HEK293 (cell line): ENCODE measurements at regions not wholly inside any gene's neighbourhood (a gene's known extent, or its start where the extent isn't known, plus 50 kb on each side); places are given as distances from the start of the nearest gene placed in this dataset.

ENCODE experiments used
- CTCF ChIA-PET: fragments of 350-600 bp; formaldehyde crosslinking; extraction: SDS; loops from one replicate; lab custom pipeline; 2021; ENCODE audit warnings: antibody characterized with exemption; lab: Yijun Ruan, JAX
- POLR2A ChIA-PET: fragments of 300-600 bp; formaldehyde crosslinking; extraction: SDS; loops from one replicate; lab custom pipeline; 2020; ENCODE audit warnings: antibody characterized with exemption, inconsistent platforms; lab: Yijun Ruan, JAX
- H3K27ac ChIP-seq: fragments of 200-500 bp; sonication (Bioruptor generic); 2 replicates; pipeline ENCODE4 v1.5.1; 2014; ENCODE audit warnings: low read depth, low read length, control low read depth, inconsistent platforms; ENCODE audit errors: extremely low read depth
- H3K36me3 ChIP-seq, 2 experiments: fragments of 200-500 bp in 1 of 2; sonication (Bioruptor generic) in 1 of 2; 1 replicate in 1 of 2; 2 replicates in 1 of 2; pipeline ENCODE4 v1.5.1; 2014 to 2017; ENCODE audit warnings: inconsistent platforms in 2 of 2, low read length in 2 of 2; ENCODE audit not compliant: control insufficient read depth in 2 of 2, insufficient read depth in 1 of 2
- H3K4me1 ChIP-seq: fragments of 200-500 bp; sonication (Bioruptor generic); 2 replicates; pipeline ENCODE4 v1.5.1; 2014; ENCODE audit warnings: mild to moderate bottlenecking, low read length, inconsistent platforms; ENCODE audit not compliant: control insufficient read depth, insufficient read depth
- H3K4me3 ChIP-seq: 2 replicates; pipeline ENCODE4 v1.5.1; 2011; ENCODE audit warnings: low read depth, mild to moderate bottlenecking, control low read depth, low read length, moderate library complexity
- H3K9me3 ChIP-seq: fragments of 200-500 bp; sonication (Bioruptor generic); 2 replicates; pipeline ENCODE4 v1.5.1; 2014; ENCODE audit warnings: low read depth, low read length, inconsistent platforms; ENCODE audit not compliant: control insufficient read depth, insufficient read depth
- GLIS2 ChIP-seq: fragments of 450-650 bp; formaldehyde crosslinking; IDR thresholded peaks from 2 replicates; pipeline ENCODE4 v1.5.1; 2016; ENCODE audit warnings: missing biosample characterization, missing genetic modification characterization
- KLF1 ChIP-seq: fragments of 450-650 bp; formaldehyde crosslinking; IDR thresholded peaks from 2 replicates; pipeline ENCODE4 v1.5.1; 2016; ENCODE audit warnings: missing biosample characterization, missing genetic modification characterization
- SCRT2 ChIP-seq: fragments of 450-650 bp; formaldehyde crosslinking; IDR thresholded peaks from 2 replicates; pipeline ENCODE4 v1.5.1; 2016; ENCODE audit warnings: missing biosample characterization, missing genetic modification characterization
- YY1 ChIP-seq: fragments of 450-650 bp; formaldehyde crosslinking; IDR thresholded peaks from 2 replicates; pipeline ENCODE4 v1.5.1; 2018; ENCODE audit warnings: missing biosample characterization, missing genetic modification characterization
- ZBTB7A ChIP-seq: fragments of 450-650 bp; formaldehyde crosslinking; IDR thresholded peaks from 2 replicates; pipeline ENCODE4 v1.5.1; 2016; ENCODE audit warnings: low read depth, missing biosample characterization, missing genetic modification characterization
- ZFHX2 ChIP-seq: fragments of 450-650 bp; formaldehyde crosslinking; conservative IDR thresholded peaks from 2 replicates; pipeline ENCODE4 v1.5.1; 2016; ENCODE audit warnings: missing biosample characterization, missing genetic modification characterization
- ZFP3 ChIP-seq: fragments of 450-650 bp; formaldehyde crosslinking; IDR thresholded peaks from 2 replicates; pipeline ENCODE4 v1.5.1; 2016; ENCODE audit warnings: low read depth, missing biosample characterization, missing genetic modification characterization
- ZFP69B ChIP-seq: fragments of 450-650 bp; formaldehyde crosslinking; IDR thresholded peaks from 2 replicates; pipeline ENCODE4 v1.5.1; 2016; ENCODE audit warnings: missing biosample characterization, missing genetic modification characterization
- ZIC2 ChIP-seq: fragments of 450-650 bp; formaldehyde crosslinking; IDR thresholded peaks from 2 replicates; pipeline ENCODE4 v1.5.1; 2016; ENCODE audit warnings: missing biosample characterization, missing genetic modification characterization
- ZNF175 ChIP-seq: fragments of 450-650 bp; formaldehyde crosslinking; IDR thresholded peaks from 2 replicates; pipeline ENCODE4 v1.5.1; 2016; ENCODE audit warnings: missing biosample characterization, missing genetic modification characterization
- ZNF341 ChIP-seq: fragments of 450-650 bp; formaldehyde crosslinking; IDR thresholded peaks from 2 replicates; pipeline ENCODE4; 2016; ENCODE audit warnings: low read depth, missing biosample characterization, missing genetic modification characterization
- ZNF501 ChIP-seq: fragments of 450-650 bp; formaldehyde crosslinking; IDR thresholded peaks from 2 replicates; pipeline ENCODE4 v1.5.1; 2016; ENCODE audit warnings: missing biosample characterization, missing genetic modification characterization
- ZNF558 ChIP-seq: fragments of 450-650 bp; formaldehyde crosslinking; IDR thresholded peaks from 2 replicates; pipeline ENCODE4 v1.5.1; 2016; ENCODE audit warnings: missing biosample characterization, missing genetic modification characterization
- ZNF560 ChIP-seq: fragments of 450-650 bp; formaldehyde crosslinking; IDR thresholded peaks from 2 replicates; pipeline ENCODE4 v1.5.1; 2017; ENCODE audit warnings: missing biosample characterization, missing genetic modification characterization, borderline replicate concordance
- ZNF658 ChIP-seq: fragments of 450-650 bp; formaldehyde crosslinking; IDR thresholded peaks from 2 replicates; pipeline ENCODE4; 2016; ENCODE audit warnings: missing biosample characterization, missing genetic modification characterization
- TF ChIP-seq, protein P1 (sequence below): fragments of 450-650 bp; formaldehyde crosslinking; IDR thresholded peaks from 2 replicates; pipeline ENCODE4 v1.5.1; 2016; ENCODE audit warnings: missing biosample characterization, missing genetic modification characterization, low read depth
- TF ChIP-seq, protein P2 (sequence below): fragments of 450-650 bp; formaldehyde crosslinking; IDR thresholded peaks from 2 replicates; pipeline ENCODE4 v1.5.1; 2016; ENCODE audit warnings: missing biosample characterization, missing genetic modification characterization
- TF ChIP-seq, protein P3 (sequence below): fragments of 450-650 bp; formaldehyde crosslinking; optimal IDR thresholded peaks from 2 replicates; pipeline ENCODE3; 2016; ENCODE audit warnings: missing biosample characterization, mild to moderate bottlenecking, missing genetic modification characterization
- TF ChIP-seq, protein P4 (sequence below): fragments of 450-650 bp; formaldehyde crosslinking; IDR thresholded peaks from 2 replicates; pipeline ENCODE4 v1.5.1; 2016; ENCODE audit warnings: missing biosample characterization, missing genetic modification characterization
- TF ChIP-seq, protein P5 (sequence below): fragments of 450-650 bp; formaldehyde crosslinking; IDR thresholded peaks from 2 replicates; pipeline ENCODE4 v1.5.1; 2016; ENCODE audit warnings: missing biosample characterization, missing genetic modification characterization
- TF ChIP-seq, protein P6 (sequence below): IDR thresholded peaks from 2 replicates; pipeline ENCODE4 v1.6.1; 2011; ENCODE audit warnings: mild to moderate bottlenecking, low read depth, low read length, borderline replicate concordance

DNA sequence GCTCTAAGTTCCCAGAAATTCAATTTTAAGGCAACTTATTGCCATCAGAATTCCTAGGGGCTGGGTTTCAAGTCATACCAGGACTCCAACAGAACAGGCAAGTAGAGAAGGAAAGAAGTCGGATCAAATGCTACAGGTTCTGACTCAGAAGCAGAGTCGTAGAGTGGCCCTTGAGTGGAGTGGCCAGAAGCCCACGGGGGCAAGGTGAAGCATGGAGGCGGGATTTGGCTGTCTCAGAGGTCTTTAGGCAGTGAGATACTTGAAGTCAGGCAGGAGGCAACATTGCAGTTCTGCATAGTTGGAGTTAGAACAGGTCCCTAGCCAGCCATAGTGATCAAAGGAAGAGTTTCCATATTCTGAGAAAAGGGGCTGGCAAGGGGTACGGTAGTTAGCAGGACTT lies 111.6 kb downstream of the NHLRC3 start:
- POLR2A ChIA-PET = no interaction called here
- CTCF ChIA-PET = interaction anchor here (1.0 kb wide), 1 partner anchor 115 kb away, joined by 3 read pairs; no protein-coding TSS in a partner anchor

DNA sequence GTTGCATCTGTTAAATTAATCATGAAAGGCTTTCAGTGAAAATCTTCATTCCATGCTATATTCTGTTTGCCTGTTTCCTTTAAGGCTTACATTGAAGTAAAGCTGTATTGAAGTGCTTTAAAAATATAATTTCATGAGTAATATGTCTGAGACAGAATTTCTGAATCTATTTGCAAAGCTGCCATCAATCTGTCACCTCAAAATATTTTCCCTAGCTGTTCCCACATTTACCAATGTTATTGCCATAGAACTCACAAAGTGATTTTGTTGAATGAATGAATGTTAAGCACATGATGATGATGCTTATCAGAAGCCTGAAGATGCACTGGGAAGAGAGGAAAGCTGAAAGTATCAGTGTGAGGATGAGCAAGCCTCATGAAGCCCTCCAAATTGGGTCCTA lies 115.8 kb downstream of the NHLRC3 start:
- H3K4me3 ChIP-seq = no peak overlapping the region
- CTCF ChIA-PET = interaction anchor here (0.6 to 1.5 kb wide), 5 partner anchors 9 to 458 kb away, joined by 3 to 6 read pairs (median 3); no protein-coding TSS in a partner anchor
- H3K9me3 ChIP-seq = no peaks in the 10 kb centered on the region
- H3K36me3 ChIP-seq = no peaks in the 10 kb centered on the region
- H3K4me1 ChIP-seq = no peaks in the 10 kb centered on the region
- TF ChIP-seq GLIS2 (no peak), ZFP3 (no peak), ZFP69B (tag by site-specific recombination) (no peak), ZNF558 (tag by site-specific recombination) (no peak), KLF1 (tag by site-specific recombination) (no peak), ZNF501 (no peak), SCRT2 (tag by site-specific recombination) (no peak)
- TF ChIP-seq, protein P1, sequence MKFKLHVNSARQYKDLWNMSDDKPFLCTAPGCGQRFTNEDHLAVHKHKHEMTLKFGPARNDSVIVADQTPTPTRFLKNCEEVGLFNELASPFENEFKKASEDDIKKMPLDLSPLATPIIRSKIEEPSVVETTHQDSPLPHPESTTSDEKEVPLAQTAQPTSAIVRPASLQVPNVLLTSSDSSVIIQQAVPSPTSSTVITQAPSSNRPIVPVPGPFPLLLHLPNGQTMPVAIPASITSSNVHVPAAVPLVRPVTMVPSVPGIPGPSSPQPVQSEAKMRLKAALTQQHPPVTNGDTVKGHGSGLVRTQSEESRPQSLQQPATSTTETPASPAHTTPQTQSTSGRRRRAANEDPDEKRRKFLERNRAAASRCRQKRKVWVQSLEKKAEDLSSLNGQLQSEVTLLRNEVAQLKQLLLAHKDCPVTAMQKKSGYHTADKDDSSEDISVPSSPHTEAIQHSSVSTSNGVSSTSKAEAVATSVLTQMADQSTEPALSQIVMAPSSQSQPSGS (tag by site-specific recombination) = no peak
- TF ChIP-seq, protein P2, sequence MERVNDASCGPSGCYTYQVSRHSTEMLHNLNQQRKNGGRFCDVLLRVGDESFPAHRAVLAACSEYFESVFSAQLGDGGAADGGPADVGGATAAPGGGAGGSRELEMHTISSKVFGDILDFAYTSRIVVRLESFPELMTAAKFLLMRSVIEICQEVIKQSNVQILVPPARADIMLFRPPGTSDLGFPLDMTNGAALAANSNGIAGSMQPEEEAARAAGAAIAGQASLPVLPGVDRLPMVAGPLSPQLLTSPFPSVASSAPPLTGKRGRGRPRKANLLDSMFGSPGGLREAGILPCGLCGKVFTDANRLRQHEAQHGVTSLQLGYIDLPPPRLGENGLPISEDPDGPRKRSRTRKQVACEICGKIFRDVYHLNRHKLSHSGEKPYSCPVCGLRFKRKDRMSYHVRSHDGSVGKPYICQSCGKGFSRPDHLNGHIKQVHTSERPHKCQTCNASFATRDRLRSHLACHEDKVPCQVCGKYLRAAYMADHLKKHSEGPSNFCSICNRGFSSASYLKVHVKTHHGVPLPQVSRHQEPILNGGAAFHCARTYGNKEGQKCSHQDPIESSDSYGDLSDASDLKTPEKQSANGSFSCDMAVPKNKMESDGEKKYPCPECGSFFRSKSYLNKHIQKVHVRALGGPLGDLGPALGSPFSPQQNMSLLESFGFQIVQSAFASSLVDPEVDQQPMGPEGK = no peak
- TF ChIP-seq, protein P3, sequence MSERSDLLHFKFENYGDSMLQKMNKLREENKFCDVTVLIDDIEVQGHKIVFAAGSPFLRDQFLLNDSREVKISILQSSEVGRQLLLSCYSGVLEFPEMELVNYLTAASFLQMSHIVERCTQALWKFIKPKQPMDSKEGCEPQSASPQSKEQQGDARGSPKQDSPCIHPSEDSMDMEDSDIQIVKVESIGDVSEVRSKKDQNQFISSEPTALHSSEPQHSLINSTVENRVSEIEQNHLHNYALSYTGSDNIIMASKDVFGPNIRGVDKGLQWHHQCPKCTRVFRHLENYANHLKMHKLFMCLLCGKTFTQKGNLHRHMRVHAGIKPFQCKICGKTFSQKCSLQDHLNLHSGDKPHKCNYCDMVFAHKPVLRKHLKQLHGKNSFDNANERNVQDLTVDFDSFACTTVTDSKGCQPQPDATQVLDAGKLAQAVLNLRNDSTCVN = no peak
- TF ChIP-seq, protein P4, sequence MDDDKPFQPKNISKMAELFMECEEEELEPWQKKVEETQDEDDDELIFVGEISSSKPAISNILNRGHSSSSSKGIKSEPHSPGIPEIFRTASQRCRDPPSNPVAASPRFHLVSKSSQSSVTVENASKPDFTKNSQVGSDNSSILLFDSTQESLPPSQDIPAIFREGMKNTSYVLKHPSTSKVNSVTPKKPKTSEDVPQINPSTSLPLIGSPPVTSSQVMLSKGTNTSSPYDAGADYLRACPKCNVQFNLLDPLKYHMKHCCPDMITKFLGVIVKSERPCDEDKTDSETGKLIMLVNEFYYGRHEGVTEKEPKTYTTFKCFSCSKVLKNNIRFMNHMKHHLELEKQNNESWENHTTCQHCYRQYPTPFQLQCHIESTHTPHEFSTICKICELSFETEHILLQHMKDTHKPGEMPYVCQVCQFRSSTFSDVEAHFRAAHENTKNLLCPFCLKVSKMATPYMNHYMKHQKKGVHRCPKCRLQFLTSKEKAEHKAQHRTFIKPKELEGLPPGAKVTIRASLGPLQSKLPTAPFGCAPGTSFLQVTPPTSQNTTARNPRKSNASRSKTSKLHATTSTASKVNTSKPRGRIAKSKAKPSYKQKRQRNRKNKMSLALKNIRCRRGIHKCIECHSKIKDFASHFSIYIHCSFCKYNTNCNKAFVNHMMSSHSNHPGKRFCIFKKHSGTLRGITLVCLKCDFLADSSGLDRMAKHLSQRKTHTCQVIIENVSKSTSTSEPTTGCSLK (tag by site-specific recombination) = no peak
- no peak overlapping the region for H3K27ac ChIP-seq
- POLR2A ChIA-PET = interaction anchor here (0.5 kb wide), 1 partner anchor 122 kb away, joined by 6 read pairs; no protein-coding TSS in a partner anchor

More for the DNA sequence above, 111.6 kb downstream of the NHLRC3 start:
- TF ChIP-seq ZNF658 (tag by site-specific recombination) (no peak), ZNF341 (no peak)
- Histone ChIP-seq H3K4me3 (no peak overlapping the region), H3K36me3 (no peaks in the 10 kb centered on the region), H3K4me1 (no peaks in the 10 kb centered on the region), H3K9me3 (no peaks in the 10 kb centered on the region), H3K27ac (no peak overlapping the region)

DNA sequence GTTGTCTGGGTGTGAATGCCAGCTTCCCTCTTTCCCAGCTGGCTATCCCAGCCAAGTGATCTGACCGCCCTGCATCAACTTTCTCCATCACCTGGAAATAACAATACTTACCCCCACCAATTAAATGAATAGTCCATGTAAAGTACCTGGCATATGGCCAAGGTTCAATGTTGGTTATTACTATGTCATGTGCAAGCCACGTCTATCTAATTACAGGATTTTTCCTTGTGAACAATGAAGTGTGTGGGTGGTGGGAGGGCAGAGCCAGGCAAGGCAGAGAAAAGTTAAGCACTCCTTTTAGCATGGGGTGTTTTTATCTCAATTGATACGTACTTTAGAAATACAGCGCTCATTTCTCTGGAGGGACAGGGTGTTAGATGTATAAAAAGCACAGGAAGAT lies 121.1 kb downstream of the NHLRC3 start:
- no peaks in the 10 kb centered on the region for H3K9me3 ChIP-seq
- H3K4me1 ChIP-seq = peaks cover 2% of the 10 kb centered on the region; the same call in 1 of the 2 replicates
- H3K4me3 ChIP-seq = no peak overlapping the region
- ChIA-PET CTCF (interaction anchor here (1.0 kb wide), 1 partner anchor 11 kb away, joined by 3 read pairs; no protein-coding TSS in a partner anchor), POLR2A (no interaction called here)
- no peak overlapping the region for H3K27ac ChIP-seq
- H3K36me3 ChIP-seq = no peaks in the 10 kb centered on the region
- TF ChIP-seq, protein P5, sequence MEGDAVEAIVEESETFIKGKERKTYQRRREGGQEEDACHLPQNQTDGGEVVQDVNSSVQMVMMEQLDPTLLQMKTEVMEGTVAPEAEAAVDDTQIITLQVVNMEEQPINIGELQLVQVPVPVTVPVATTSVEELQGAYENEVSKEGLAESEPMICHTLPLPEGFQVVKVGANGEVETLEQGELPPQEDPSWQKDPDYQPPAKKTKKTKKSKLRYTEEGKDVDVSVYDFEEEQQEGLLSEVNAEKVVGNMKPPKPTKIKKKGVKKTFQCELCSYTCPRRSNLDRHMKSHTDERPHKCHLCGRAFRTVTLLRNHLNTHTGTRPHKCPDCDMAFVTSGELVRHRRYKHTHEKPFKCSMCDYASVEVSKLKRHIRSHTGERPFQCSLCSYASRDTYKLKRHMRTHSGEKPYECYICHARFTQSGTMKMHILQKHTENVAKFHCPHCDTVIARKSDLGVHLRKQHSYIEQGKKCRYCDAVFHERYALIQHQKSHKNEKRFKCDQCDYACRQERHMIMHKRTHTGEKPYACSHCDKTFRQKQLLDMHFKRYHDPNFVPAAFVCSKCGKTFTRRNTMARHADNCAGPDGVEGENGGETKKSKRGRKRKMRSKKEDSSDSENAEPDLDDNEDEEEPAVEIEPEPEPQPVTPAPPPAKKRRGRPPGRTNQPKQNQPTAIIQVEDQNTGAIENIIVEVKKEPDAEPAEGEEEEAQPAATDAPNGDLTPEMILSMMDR (tag by site-specific recombination) = no peak
- no peak for TF ChIP-seq YY1 (tag by site-specific recombination)
- no peak for TF ChIP-seq ZBTB7A
- TF ChIP-seq, protein P6, sequence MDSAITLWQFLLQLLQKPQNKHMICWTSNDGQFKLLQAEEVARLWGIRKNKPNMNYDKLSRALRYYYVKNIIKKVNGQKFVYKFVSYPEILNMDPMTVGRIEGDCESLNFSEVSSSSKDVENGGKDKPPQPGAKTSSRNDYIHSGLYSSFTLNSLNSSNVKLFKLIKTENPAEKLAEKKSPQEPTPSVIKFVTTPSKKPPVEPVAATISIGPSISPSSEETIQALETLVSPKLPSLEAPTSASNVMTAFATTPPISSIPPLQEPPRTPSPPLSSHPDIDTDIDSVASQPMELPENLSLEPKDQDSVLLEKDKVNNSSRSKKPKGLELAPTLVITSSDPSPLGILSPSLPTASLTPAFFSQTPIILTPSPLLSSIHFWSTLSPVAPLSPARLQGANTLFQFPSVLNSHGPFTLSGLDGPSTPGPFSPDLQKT = no peak
- TF ChIP-seq ZNF175 (tag by site-specific recombination) = no peak
- peak; percentile 77 for TF ChIP-seq ZFHX2 (tag by site-specific recombination)
- no peak for TF ChIP-seq ZIC2 (tag by site-specific recombination)
- TF ChIP-seq ZNF560 = no peak
